SK-N-SH (cell line): ENCODE measurements at regions not wholly inside any gene's neighbourhood (a gene's known extent, or its start where the extent isn't known, plus 50 kb on each side); places are given as distances from the start of the nearest gene placed in this dataset.

Experiments
- CTCF ChIP-seq: fragments of 200-600 bp; sonication (generic); IDR thresholded peaks from 2 replicates; pipeline ENCODE4 v1.6.1; 2017; ENCODE audit warnings: antibody characterized with exemption, mild to moderate bottlenecking, moderate library complexity
- EP300 ChIP-seq, 2 experiments: IDR thresholded peaks; 2 replicates each; pipeline versions ENCODE4 v1.4.0 to v1.6.1; 2012; ENCODE audit warnings: borderline replicate concordance in 1 of 2, low read depth in 1 of 2, low read length in 1 of 2
- EZH2phosphoT487 ChIP-seq: fragments of 200-600 bp; sonication (generic); IDR thresholded peaks from 2 replicates; pipeline ENCODE4 v1.6.1; 2017; ENCODE audit warnings: low read depth, mixed run types, mild to moderate bottlenecking, antibody characterized with exemption, moderate library complexity, borderline replicate concordance
- GATA2 ChIP-seq: sonication (generic); formaldehyde crosslinking; IDR thresholded peaks from 2 replicates; pipeline ENCODE4 v1.5.0; 2020; ENCODE audit warnings: mild to moderate bottlenecking, missing genetic modification reagents
- NFIC ChIP-seq: IDR thresholded peaks from 2 replicates; pipeline ENCODE4 v1.4.0; 2012; ENCODE audit warnings: borderline replicate concordance
- POLR2AphosphoS5 ChIP-seq: IDR thresholded peaks from 2 replicates; pipeline ENCODE4 v1.6.1; 2012; ENCODE audit warnings: low read depth, low read length
- RAD21 ChIP-seq: IDR thresholded peaks from 2 replicates; pipeline ENCODE4 v1.6.1; 2012; ENCODE audit warnings: mild to moderate bottlenecking, low read length
- RCOR1 ChIP-seq: fragments of 150-350 bp; IDR thresholded peaks from 2 replicates; pipeline ENCODE4 v1.6.1; 2017; ENCODE audit warnings: antibody characterized with exemption, low read length
- REST ChIP-seq: IDR thresholded peaks from 2 replicates; pipeline ENCODE4 v1.6.1; 2012; ENCODE audit warnings: mild to moderate bottlenecking, low read depth, low read length, moderate library complexity
- TCF12 ChIP-seq: IDR thresholded peaks from 2 replicates; pipeline ENCODE4 v1.4.0; 2012

- TF ChIP-seq CTCF (no peak), RCOR1 (no peak), REST (no peak), GATA2 (CRISPR knock-in tag) (no peak), POLR2AphosphoS5 (no peak), EZH2phosphoT487 (no peak), EP300 (IDR thresholded peaks at IDR 0.05; ENCODE audit: borderline replicate concordance in 1 of 2, low read depth in 1 of 2, low read length in 1 of 2) (no peak), NFIC (no peak), TCF12 (no peak), RAD21 (no peak)
Measured at GRCh38 chr18:10354241-10354811, 100.1 kb upstream of the APCDD1 start.
